HG03354 (cell line): ENCODE measurements at regions not wholly inside any gene's neighbourhood (a gene's known extent, or its start where the extent isn't known, plus 50 kb on each side); places are given as distances from the start of the nearest gene placed in this dataset.

ENCODE experiments used
- ATAC-seq: cut with Tn5 transposase; IDR thresholded peaks from one replicate; pipeline ENCODE4 v1.9.1; 2021; ENCODE audit warnings: mild to moderate bottlenecking; ENCODE audit not compliant: unreplicated experiment, poor library complexity, severe bottlenecking

DNA sequence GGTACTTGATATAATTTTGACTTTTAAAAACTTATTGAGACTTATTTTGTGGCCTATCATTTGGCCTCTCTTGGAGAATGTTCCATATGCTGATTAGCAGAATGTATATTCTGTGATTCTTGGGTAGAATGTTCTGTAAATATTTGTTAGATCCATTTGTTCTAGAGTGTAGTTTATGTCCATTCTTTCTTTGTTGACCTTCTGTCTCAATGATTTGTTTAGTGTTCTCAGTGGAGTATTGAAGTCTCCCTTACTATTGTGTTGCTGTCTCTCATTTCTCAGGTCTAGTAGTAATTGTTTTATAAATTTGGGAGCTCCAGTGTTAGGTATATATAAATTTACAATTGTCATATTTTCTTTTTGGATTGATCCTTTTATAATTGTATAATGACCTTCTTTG lies 349.6 kb upstream of the CWC22 start:
- no peak for ATAC-seq

DNA sequence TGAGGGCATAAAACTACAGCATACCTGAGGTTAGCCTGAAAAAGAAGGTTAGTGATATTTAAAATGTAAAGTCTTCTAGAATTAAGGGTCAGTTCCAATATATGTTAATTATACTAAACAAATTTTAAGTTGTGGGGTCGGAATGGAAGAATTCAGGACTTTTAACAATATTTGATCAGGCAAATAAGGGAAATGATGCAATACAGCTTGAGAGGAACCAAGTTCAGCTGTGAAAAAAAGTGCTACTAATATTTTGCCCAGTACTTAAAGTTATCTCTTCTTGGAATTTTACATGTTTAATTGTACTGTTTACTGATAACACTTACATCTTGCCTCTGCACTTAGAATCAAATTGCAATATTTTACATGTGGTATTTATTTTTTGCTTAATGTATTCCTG lies 345.5 kb upstream of the CWC22 start:
- no peak for ATAC-seq

DNA sequence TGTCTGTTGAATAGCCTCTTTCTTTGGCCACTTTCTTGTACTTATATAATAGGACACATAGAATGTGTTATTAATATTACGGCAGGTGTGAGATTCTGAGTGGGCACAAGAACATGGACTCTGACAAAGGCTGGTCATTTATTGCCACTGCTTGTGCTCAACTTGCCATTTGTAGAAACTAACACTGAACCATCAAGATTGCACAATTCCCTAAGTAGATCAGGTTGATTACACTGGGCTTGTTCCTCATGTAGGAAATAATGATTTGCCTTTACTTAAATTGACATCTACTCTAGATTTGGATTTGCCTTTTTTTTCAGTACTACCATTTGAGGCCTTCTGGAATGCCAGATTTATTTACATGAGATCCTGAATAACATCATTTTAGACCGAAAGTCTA lies 342.7 kb upstream of the CWC22 start:
- no peak for ATAC-seq

GRCh38 chr2:180343528-180344345 lies 336.6 kb upstream of the CWC22 start:
- ATAC-seq = no peak

- no peak for ATAC-seq
Observed at GRCh38 chr2:180337136-180337535, 330.0 kb upstream of the CWC22 start.

DNA sequence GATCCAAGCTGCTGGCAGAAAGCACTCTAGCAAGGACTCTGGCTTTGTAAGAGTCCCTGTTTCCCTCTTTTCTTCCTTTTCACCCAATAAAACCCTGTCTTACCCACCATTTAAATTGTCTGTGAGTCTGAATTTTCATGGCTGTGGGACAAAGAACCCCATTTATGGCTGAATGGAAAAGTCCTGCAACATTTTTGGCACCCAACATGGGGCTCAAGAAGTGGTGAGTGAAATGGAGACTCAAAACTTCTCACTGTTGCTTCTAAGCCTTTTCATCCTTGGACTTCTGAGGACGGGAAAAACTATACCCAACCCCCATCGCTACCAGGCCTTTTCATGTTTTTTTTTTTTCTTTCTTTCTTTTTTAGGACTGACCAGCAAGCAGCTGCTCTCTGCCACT lies 329.5 kb upstream of the CWC22 start:
- ATAC-seq = no peak

GRCh38 chr2:180334514-180334913 lies 327.4 kb upstream of the CWC22 start:
- ATAC-seq = peak; percentile 100

GRCh38 chr2:180328795-180329422 lies 321.8 kb upstream of the CWC22 start:
- ATAC-seq = no peak

DNA sequence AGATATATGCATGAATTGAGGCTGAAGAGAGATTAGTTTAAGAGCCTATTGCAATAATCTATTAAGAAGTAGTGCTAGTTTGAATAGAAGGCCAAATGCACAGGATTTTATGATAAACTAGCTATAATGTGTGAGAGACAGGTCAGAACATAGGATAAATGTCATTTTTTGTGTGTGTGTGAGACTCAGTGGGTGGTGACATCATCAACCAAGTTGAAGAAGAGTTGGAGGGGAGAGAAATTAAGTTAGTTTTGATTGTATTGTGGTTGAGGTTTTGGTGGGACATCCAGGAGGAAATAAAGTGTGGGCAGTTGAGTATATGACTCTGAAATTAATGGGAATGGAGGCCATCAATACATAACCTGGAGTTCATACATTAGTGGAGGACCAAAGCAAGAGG lies 320.1 kb upstream of the CWC22 start:
- ATAC-seq = no peak

- no peak for ATAC-seq
Observed at GRCh38 chr2:180325416-180326120, 318.5 kb upstream of the CWC22 start.

DNA sequence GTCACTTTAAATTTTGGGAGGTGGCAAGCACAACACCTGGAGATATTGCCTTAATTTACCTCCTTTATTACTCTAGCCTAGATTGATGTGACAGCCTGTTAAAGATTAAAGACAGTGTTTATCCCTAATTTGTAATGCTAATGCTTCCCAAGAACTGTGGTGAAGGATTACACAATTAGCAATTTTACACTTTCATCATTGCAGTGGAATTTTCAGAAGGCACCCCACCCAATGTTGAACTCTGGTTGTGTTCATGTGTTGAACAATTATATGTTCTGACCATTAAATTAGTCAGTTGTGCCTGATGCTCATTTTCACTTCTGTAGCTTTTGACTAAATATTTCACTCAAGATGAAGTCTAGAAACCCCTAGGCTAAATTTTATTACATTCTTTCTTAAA lies 317.1 kb upstream of the CWC22 start:
- ATAC-seq = no peak

DNA sequence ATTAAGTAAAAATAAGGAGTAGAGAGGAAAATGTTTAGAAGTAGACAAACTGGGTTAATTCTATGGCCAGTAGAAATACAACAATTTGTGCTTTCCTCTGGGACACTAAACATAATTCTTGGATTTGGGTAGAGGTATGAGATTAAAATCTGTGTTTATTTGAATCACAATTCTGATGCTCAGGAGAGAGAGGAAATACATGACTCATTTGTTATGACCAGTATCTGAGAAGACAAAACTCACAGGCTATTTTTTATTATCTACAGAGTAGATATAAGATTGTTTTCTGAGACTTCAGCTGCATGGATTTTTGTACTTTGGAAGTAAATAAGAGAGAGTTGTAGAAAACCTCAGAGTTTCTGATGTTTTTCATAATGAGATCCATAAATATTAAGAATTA lies 315.7 kb upstream of the CWC22 start:
- no peak for ATAC-seq

DNA sequence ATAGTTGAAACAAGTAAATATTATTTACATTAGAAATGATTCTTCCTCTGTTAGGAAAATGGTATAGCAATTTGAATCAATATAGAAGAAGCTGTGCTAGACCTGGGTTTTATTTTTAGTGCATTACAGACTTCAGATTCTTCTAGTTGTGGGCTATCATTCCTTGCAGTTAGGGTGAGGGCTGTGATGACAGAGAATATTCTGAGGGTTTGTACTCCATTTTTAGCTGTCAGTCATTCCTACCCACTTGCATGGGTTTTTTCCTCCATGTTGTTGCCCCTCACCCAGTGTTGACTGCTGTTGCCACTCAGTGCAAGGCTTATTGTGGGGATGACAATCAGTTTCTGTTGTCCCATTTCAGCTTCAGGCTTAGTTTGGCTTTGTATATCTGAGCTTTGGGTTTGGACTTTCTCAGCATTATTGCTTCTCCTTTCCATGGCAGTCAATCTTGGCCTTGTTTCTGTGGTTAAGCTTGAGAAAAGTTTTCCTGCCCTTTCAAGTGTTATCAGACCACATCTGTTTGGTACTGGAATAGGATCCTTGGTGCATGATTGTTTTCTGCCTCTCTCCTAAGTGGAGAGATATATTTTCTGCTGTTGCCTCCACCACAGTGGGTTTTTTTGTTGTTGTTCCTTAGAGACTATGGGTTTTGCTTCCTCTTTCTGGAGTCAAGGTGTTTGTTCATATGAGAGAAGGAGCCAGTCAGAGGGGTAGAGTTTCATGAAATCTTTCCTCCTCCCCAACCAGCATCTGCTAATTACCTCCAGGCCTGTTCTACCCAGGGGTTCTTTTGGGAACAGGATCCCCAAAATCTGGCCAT lies 312.7 kb upstream of the CWC22 start:
- peak; percentile 91 for ATAC-seq

DNA sequence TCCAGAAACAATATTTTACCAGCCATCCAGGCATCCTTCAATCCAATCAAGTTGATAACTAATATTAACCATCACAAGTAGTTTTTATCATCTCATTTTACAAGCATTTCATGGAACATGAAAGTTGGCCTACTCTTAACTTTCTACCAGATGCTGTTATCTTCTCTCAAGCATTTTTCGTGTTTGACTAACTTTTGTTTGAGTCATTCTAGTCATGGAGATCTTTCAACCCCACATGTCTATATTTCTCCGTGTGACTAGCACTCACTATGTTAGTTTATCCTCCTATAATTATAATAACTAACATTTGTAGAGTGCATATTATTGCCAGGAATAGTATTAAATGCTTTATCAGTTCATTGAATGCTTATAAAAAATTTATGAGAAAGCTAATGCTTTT lies 307.0 kb upstream of the CWC22 start:
- no peak for ATAC-seq

DNA sequence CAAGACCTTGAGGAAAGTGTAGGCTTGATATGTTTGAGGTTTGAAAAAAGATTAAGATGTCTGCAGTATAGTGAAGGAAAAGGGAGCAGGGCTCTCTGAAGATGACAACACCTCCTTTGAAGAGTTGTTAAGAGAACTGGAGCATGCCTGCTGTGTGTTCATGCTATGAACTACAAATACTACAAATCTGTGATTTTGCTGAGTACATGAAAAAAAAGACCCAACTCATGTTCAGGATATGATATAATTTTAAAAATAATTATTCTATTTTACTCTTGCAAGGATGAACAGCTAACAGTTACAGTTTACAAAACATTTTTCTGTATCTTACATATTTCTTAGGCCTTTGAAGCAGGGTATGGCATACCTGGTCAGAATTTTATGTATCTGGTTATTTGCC lies 305.4 kb upstream of the CWC22 start:
- ATAC-seq = no peak

GRCh38 chr2:180307096-180307495 lies 300.0 kb upstream of the CWC22 start:
- ATAC-seq = no peak

DNA sequence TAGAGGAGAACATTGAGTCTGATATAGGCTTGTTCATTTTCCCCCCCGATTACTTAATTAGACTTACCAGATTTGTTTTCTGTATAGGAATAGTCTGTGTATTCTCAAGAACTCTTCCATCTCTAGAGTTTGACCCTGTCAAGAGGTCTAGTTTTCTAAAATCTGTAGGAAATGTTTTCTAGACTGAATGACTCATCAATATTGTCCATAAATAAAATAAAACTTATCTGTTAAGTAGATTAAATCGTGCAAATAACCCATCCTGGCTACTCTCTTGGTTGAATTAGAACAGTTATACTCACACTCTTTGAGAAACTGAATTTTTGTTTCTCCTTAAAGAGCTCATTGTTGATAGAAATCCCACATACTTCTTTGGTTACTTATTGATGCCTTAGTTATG lies 299.2 kb upstream of the CWC22 start:
- ATAC-seq = no peak

GRCh38 chr2:180291552-180292421 lies 284.7 kb upstream of the CWC22 start:
- no peak for ATAC-seq

- no peak for ATAC-seq
Observed at GRCh38 chr2:180291060-180291459, 284.0 kb upstream of the CWC22 start.
